Keratinocyte (primary cell): ENCODE measurements at regions not wholly inside any gene's neighbourhood (a gene's known extent, or its start where the extent isn't known, plus 50 kb on each side); places are given as distances from the start of the nearest gene placed in this dataset.
"Not testable (repeated sequence)": the region's sequence is repeated elsewhere in the genome, so short reads cannot be mapped to it uniquely, and the experiment has no call there.

Source experiments
- DNase-seq: peaks from one replicate; pipeline ENCODE4 v3.0.0-alpha.2; 2011; ENCODE audit warnings: low read depth, missing footprints, low spot score
- FAIRE-seq: peaks from 2 replicates; lab custom pipeline; 2011; peaks lifted over from hg19 to GRCh38; lab: Jason Lieb, UNC
- H2AFZ ChIP-seq: 2 replicates; pipeline ENCODE4 v1.6.0; 2012; ENCODE audit warnings: low read length, control low read depth, inconsistent platforms; ENCODE audit not compliant: control insufficient read depth
- H3K27ac ChIP-seq: 2 replicates; pipeline ENCODE4 v1.5.1; 2011; ENCODE audit warnings: low read length; ENCODE audit not compliant: control insufficient read depth, insufficient read depth
- H3K27me3 ChIP-seq: 3 replicates; pipeline ENCODE4 v1.6.0; 2011; ENCODE audit warnings: low read length; ENCODE audit not compliant: control insufficient read depth, insufficient read depth; ENCODE audit errors: extremely low read depth
- H3K36me3 ChIP-seq, 2 experiments: 2 replicates in 1 of 2; 3 replicates in 1 of 2; pipeline ENCODE4 v1.5.1; 2011; ENCODE audit warnings: low read length in 2 of 2, mild to moderate bottlenecking in 1 of 2; ENCODE audit not compliant: control insufficient read depth in 2 of 2, insufficient read depth in 2 of 2; ENCODE audit errors: extremely low read depth in 1 of 2
- H3K4me1 ChIP-seq: 3 replicates; pipeline ENCODE4 v1.5.1; 2011; ENCODE audit warnings: low read length; ENCODE audit not compliant: control insufficient read depth, insufficient read depth; ENCODE audit errors: extremely low read depth
- H3K4me2 ChIP-seq: 3 replicates; pipeline ENCODE4 v1.6.0; 2011; ENCODE audit warnings: low read depth, low read length; ENCODE audit not compliant: control insufficient read depth, insufficient read depth; ENCODE audit errors: extremely low read depth
- H3K4me3 ChIP-seq, 3 experiments: fragments of 200-600 bp in 1 of 3; sonication (generic) in 1 of 3; 2 replicates in 2 of 3; 3 replicates in 1 of 3; pipeline ENCODE4 v1.5.1; 2011 to 2016; ENCODE audit warnings: low read length in 3 of 3, mild to moderate bottlenecking in 3 of 3, control low read depth in 2 of 3, inconsistent platforms in 1 of 3, low read depth in 1 of 3, mixed read lengths in 1 of 3, mixed run types in 1 of 3, moderate library complexity in 1 of 3; ENCODE audit not compliant: control insufficient read depth in 2 of 3, insufficient read depth in 2 of 3; ENCODE audit errors: extremely low read depth in 1 of 3
- H3K79me2 ChIP-seq: 2 replicates; pipeline ENCODE4 v1.6.0; 2012; ENCODE audit warnings: low read length; ENCODE audit not compliant: control insufficient read depth, insufficient read depth
- H3K9ac ChIP-seq: 3 replicates; pipeline ENCODE4 v1.6.0; 2011; ENCODE audit warnings: low read length; ENCODE audit not compliant: control insufficient read depth, insufficient read depth; ENCODE audit errors: extremely low read depth
- H3K9me1 ChIP-seq: 3 replicates; pipeline ENCODE4 v1.6.0; 2011; ENCODE audit warnings: low read length; ENCODE audit not compliant: control insufficient read depth, insufficient read depth; ENCODE audit errors: extremely low read depth
- H3K9me3 ChIP-seq: 2 replicates; pipeline ENCODE4 v1.5.1; 2012; ENCODE audit warnings: low read depth, low read length; ENCODE audit not compliant: control insufficient read depth
- H4K20me1 ChIP-seq: 3 replicates; pipeline ENCODE4 v1.6.0; 2011; ENCODE audit warnings: low read length; ENCODE audit not compliant: control insufficient read depth, insufficient read depth; ENCODE audit errors: extremely low read depth
- EZH2 ChIP-seq: IDR thresholded peaks from one replicate; pipeline ENCODE4 v1.6.1; 2012; ENCODE audit warnings: inconsistent platforms, mild to moderate bottlenecking, low read length, moderate library complexity
- dilution Hi-C: fragments of 300-500 bp; cut with MboI; formaldehyde crosslinking; loops from one replicate; pipeline ENCODE4 v1.7.0; 2020; ENCODE audit warnings: low sequenced_read_pairs; ENCODE audit not compliant: extremely low pct_ligation_motif_present
- TF ChIP-seq, protein P1 (sequence below), 3 experiments: IDR thresholded peaks in 1 of 3; conservative IDR thresholded peaks in 1 of 3; optimal IDR thresholded peaks in 1 of 3; 2 replicates in 2 of 3; 3 replicates in 1 of 3; pipeline versions ENCODE3 to v1.5.1; 2011; ENCODE audit warnings: low read length in 3 of 3, mild to moderate bottlenecking in 3 of 3, moderate library complexity in 2 of 3, control low read depth in 1 of 3, inconsistent platforms in 1 of 3; ENCODE audit not compliant: insufficient read depth in 2 of 3; ENCODE audit errors: extremely low read depth in 1 of 3

DNA sequence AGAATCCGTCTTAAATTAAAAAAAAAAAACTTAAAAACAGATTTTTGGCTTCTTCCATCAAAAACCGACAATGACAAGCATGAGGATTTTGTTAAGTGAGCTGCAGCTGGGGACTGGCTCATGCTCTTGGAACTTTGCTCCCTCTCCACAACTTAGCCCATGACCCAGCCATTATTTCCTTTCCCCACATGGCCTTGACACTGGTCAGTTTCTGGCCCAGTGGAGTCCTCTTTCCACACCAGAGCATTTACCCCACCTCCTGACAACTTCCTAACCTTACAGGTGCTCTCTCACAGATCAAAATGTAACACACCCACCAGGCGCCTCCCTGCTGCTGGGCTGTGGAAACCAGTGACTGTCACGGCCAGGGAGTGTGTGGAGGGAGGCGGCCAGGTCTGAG, 62.7 kb upstream of the ZNF267 start:
- Histone ChIP-seq H3K27ac (no peak overlapping the region), H2AFZ (no peak overlapping the region), H3K4me1 (no peaks in the 10 kb centered on the region), H3K9ac (no peak overlapping the region), H3K36me3 (no peaks in the 10 kb centered on the region), H3K4me2 (no peak overlapping the region), H3K27me3 (no peaks in the 10 kb centered on the region), H3K4me3 (no peak overlapping the region), H3K79me2 (no peaks in the 10 kb centered on the region), H3K9me1 (no peaks in the 10 kb centered on the region), H3K9me3 (no peaks in the 10 kb centered on the region), H4K20me1 (no peaks in the 10 kb centered on the region)
- dilution Hi-C loops, result no loop called here
- DNase-seq (no peak), FAIRE-seq (no peak)
- TF ChIP-seq, protein P1, sequence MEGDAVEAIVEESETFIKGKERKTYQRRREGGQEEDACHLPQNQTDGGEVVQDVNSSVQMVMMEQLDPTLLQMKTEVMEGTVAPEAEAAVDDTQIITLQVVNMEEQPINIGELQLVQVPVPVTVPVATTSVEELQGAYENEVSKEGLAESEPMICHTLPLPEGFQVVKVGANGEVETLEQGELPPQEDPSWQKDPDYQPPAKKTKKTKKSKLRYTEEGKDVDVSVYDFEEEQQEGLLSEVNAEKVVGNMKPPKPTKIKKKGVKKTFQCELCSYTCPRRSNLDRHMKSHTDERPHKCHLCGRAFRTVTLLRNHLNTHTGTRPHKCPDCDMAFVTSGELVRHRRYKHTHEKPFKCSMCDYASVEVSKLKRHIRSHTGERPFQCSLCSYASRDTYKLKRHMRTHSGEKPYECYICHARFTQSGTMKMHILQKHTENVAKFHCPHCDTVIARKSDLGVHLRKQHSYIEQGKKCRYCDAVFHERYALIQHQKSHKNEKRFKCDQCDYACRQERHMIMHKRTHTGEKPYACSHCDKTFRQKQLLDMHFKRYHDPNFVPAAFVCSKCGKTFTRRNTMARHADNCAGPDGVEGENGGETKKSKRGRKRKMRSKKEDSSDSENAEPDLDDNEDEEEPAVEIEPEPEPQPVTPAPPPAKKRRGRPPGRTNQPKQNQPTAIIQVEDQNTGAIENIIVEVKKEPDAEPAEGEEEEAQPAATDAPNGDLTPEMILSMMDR (optimal IDR thresholded peaks at IDR 0.05 in 1 of 3, IDR thresholded peaks at IDR 0.05 in 1 of 3, conservative IDR thresholded peaks at IDR 0.05 in 1 of 3; ENCODE audit: extremely low read depth in 1 of 3, insufficient read depth in 2 of 3, low read length in 3 of 3), result no peak
- no peak for TF ChIP-seq EZH2

DNA sequence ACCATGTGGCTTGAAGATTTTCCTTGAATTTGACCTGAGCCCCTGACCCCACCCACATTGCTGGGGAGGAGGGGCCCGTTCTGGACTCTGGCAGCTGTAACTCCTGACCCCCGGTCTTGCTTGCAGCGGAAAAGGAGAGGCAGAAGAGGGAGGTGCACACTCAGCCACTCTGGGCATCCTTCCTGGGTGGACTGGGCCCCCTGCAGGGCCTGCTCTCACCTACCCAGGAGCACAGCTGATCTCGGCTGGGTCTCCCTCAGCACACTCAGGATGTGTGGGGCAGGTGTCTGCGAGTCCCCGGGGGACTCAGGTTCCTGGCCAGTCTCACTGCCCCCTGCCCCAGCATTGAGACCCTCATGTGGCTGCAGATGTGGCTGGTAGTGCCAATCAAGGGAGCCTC, 57.5 kb upstream of the ZNF267 start:
- H3K79me2 ChIP-seq, DNase-seq, H3K27me3 ChIP-seq, H3K36me3 ChIP-seq, H3K9ac ChIP-seq, H4K20me1 ChIP-seq, dilution Hi-C loops, H3K9me1 ChIP-seq, H3K4me2 ChIP-seq, FAIRE-seq, H3K4me3 ChIP-seq, H3K4me1 ChIP-seq, H3K27ac ChIP-seq, H3K9me3 ChIP-seq, H2AFZ ChIP-seq: not testable (repeated sequence)

DNA sequence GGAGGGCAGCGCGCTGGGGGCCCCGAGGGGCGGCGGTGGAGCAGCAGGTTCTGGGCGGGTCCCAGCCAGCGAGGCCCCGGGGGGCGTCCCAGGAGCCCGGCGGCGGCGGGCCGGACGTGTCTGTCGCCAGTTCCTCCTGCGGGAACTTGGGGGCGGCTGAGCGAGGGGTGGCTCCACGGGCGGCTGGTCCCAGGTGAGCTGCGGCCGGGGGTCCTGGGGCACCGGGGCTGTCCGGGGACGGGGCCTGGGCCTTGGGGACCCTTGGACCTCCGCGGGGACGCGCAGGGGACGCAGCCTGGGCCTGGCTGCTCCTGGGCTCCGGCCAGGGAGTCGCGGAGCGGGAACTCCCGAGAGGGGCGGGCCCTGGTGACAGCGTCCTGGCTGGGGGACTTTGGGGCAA, 54.2 kb upstream of the ZNF267 start:
- no peaks in the 10 kb centered on the region for H3K27me3 ChIP-seq

More for the DNA sequence above, 54.2 kb upstream of the ZNF267 start:
- no peaks in the 10 kb centered on the region for H3K9me1 ChIP-seq
- FAIRE-seq (no peak), DNase-seq (no peak)
- no peak for TF ChIP-seq EZH2
- TF ChIP-seq, protein P1 (optimal IDR thresholded peaks at IDR 0.05 in 1 of 3, IDR thresholded peaks at IDR 0.05 in 1 of 3, conservative IDR thresholded peaks at IDR 0.05 in 1 of 3; ENCODE audit: extremely low read depth in 1 of 3, insufficient read depth in 2 of 3, low read length in 3 of 3), result no peak
- no peak overlapping the region for H3K4me3 ChIP-seq
- H3K4me2 ChIP-seq, result no peak overlapping the region
- H3K9ac ChIP-seq, result no peak overlapping the region
- dilution Hi-C loops, result no loop called here
- no peaks in the 10 kb centered on the region for H4K20me1 ChIP-seq
- H3K36me3 ChIP-seq, result no peaks in the 10 kb centered on the region
- H3K4me1 ChIP-seq, result no peaks in the 10 kb centered on the region
- H3K9me3 ChIP-seq, result no peaks in the 10 kb centered on the region
- H3K79me2 ChIP-seq, result no peaks in the 10 kb centered on the region
- H3K27ac ChIP-seq, result no peak overlapping the region
- H2AFZ ChIP-seq, result no peak overlapping the region
